ENCODE measurements at regions not wholly inside any gene's neighbourhood (a gene's known extent, or its start where the extent isn't known, plus 50 kb on each side); places are given as distances from the start of the nearest gene placed in this dataset.
"Not testable (repeated sequence)": the region's sequence is repeated elsewhere in the genome, so short reads cannot be mapped to it uniquely, and the experiment has no call there.

DNA sequence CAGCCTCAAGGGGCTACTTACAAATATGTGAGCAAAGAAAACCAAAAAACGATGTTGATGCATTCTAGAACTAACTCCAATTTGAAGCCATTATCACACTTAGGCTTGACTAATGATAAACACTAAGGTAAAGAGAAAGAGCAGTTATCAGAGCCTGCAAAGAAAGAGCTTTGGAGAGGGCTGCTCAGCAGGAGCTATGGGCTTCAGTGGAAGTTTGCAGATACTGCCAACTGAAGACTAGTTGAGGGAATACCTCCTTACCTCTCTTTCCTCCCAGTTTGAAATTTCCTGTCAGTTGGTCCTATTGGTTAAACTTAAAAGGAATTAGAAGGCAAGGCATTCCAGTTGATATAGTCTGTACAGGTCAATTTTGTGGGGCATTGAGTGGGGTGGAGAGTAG, 498.1 kb upstream of the POT1 start:
- DNase-seq (ENCODE audit: low read depth) = no peak
- H3K4me3 ChIP-seq (ENCODE audit: low read depth, low read length) = no peak overlapping the region
- TF ChIP-seq, protein P1, sequence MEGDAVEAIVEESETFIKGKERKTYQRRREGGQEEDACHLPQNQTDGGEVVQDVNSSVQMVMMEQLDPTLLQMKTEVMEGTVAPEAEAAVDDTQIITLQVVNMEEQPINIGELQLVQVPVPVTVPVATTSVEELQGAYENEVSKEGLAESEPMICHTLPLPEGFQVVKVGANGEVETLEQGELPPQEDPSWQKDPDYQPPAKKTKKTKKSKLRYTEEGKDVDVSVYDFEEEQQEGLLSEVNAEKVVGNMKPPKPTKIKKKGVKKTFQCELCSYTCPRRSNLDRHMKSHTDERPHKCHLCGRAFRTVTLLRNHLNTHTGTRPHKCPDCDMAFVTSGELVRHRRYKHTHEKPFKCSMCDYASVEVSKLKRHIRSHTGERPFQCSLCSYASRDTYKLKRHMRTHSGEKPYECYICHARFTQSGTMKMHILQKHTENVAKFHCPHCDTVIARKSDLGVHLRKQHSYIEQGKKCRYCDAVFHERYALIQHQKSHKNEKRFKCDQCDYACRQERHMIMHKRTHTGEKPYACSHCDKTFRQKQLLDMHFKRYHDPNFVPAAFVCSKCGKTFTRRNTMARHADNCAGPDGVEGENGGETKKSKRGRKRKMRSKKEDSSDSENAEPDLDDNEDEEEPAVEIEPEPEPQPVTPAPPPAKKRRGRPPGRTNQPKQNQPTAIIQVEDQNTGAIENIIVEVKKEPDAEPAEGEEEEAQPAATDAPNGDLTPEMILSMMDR (IDR thresholded peaks at IDR 0.05; ENCODE audit: insufficient read depth, low read depth, low read length) = no peak

DNA sequence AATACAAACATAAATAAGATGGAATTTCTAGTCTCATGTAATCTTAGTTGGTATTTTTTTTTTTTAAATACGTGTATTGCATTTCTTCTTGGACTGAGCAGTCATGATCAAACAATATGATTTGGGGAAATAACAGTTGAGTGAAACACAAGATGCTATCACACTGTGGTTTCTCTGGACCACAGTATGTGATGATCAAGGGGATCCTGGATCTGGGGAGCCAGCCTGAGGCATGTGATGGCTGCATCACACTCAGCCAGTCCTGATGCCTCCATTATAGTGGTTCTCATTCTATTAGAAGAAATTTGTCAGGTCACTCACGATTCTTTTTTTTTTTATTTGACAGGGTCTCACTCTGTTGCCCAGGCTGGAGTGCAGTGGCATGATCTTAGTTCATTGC, 495.9 kb upstream of the POT1 start:
- TF ChIP-seq, protein P1 (IDR thresholded peaks at IDR 0.05; ENCODE audit: insufficient read depth, low read depth, low read length) = no peak
- no peak for DNase-seq (ENCODE audit: low read depth)
- H3K4me3 ChIP-seq (ENCODE audit: low read depth, low read length) = no peak overlapping the region

DNA sequence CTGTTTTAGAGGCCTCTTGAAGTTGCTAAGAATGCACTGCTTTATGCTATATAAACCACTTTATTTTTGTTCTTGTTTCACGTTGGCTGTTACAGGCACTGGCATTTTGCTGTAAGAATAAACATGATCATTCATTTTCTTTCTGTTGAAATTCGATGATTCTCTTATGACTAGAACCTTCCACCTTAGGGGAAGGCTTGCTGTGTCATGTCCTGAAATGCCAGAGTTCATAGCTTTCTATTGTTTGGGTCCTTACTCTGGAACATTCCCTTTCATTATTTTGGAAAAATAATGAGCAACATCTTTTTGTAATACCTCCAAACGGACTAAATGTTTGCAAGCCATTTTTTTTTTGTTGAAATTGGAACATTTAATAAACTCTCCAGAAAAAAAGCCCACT, 495.1 kb upstream of the POT1 start:
- TF ChIP-seq, protein P1 (IDR thresholded peaks at IDR 0.05; ENCODE audit: insufficient read depth, low read depth, low read length) = no peak
- DNase-seq (ENCODE audit: low read depth) = no peak
- H3K4me3 ChIP-seq (ENCODE audit: low read depth, low read length) = no peak overlapping the region

DNA sequence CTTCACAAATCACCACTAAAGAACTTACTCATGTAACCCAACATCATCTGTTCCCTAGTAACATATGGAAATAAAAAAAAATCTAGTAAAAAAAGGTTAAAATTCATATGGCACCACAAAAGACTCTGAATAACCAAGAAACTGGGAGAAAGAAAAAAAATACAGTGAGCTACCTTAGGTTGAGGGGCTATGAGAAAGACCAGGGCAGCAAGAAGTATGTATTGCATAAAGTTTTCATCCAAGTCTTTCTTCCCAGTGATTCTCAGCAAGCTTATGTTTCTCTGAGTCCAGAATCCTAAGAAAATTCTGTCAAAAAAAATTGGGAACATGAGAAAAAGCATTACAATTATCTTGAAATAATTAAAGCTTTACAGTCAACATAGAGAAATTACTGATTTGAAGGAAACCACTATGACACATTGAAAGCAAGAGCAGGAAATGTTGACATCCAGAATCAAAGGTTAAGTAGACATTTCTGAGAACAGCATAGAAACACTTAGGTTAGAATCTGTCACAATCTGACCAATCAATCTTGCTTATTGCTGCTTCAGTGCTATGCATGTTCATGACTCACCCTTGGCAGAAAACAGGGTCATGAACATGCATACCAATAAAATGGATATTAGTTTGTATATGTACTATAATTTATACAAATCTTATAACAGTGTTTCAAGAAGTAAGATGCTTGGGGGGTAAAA, 494.0 kb upstream of the POT1 start:
- TF ChIP-seq, protein P1 (IDR thresholded peaks at IDR 0.05; ENCODE audit: insufficient read depth, low read depth, low read length) = no peak
- no peak overlapping the region for H3K4me3 ChIP-seq (ENCODE audit: low read depth, low read length)
- DNase-seq (ENCODE audit: low read depth) = no peak

DNA sequence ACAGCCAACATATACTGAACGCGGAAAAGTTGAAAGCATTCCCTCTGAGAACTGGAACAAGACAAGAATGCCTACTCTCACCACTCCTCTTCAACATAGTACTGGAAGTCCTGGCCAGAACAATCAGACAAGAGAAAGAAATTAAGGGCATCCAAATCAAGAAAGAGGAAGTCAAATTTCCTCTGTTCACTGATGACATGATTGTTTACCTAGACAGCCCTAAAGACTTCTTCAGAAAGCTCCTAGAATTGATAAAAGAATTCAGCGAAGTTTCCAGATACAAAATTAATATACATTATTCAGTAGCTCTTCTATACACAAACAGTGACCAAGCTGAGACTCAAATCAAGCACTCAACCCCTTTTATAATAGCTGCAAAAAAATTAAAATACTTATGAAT, 491.8 kb upstream of the POT1 start:
- H3K4me3 ChIP-seq (ENCODE audit: low read depth, low read length); DNase-seq (ENCODE audit: low read depth): not testable (repeated sequence)

DNA sequence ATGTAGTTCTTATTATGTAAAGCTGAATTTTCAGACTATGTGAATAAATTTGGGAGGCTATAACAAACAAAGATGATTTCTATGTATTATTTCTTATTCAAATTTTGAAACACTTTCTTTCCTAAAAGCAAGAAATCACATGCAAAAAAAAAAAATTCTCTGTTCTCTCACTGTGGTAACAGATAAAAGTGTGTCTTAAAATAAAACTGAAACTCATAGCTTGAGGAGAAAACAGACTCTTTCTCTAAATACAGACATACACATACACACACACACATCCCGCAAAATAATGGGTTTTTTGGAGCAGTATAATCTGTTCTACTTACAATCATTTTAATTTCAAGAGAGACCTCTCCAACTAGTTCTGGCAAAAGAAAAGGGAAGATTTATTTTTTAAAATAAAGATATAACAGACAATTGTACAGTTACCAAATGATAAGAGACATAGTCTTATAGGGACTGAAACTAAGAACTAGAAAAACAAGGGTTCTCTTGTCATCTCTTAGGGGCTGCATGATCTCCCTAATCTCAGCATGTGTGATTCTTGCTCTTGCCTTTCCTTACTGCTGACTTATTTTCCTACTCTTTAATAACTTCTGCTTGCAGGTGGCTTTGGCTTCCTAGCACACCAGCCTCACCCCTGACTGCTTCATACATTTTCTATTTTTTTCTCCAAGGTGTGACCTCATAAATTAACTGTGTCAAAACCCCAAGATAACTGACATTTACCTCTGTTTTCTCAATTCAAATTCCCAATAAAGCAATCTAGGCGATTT, 483.5 kb upstream of the POT1 start:
- no peak for DNase-seq (ENCODE audit: low read depth)
- TF ChIP-seq, protein P1 (IDR thresholded peaks at IDR 0.05; ENCODE audit: insufficient read depth, low read depth, low read length) = no peak
- H3K4me3 ChIP-seq (ENCODE audit: low read depth, low read length) = no peak overlapping the region

DNA sequence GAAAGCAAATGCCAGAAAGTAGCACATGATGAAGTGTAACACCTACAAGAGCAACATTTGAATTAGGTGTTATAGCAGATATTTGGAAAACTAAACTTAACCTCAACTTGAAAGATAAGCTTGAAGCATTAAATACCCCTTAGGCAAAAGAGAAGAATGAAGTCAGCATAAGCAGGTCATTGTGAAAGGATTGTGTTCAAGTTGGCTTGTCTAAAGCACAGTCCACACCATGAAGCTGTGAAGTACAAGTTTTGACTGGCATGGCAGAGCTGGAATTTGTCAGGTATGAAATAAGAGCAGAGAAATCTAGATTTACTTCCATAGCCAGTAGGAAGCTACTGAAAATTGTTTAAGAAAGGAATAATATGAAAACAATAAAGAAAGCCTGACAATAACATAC, 480.3 kb upstream of the POT1 start:
- DNase-seq (ENCODE audit: low read depth) = no peak
- no peak overlapping the region for H3K4me3 ChIP-seq (ENCODE audit: low read depth, low read length)
- TF ChIP-seq, protein P1 (IDR thresholded peaks at IDR 0.05; ENCODE audit: insufficient read depth, low read depth, low read length) = no peak
